Keratinocyte (primary cell): ENCODE measurements at regions not wholly inside any gene's neighbourhood (a gene's known extent, or its start where the extent isn't known, plus 50 kb on each side); places are given as distances from the start of the nearest gene placed in this dataset.

Experiments used
- DNase-seq: peaks from one replicate; pipeline ENCODE4 v3.0.0-alpha.2; 2011; ENCODE audit warnings: low read depth, missing footprints, low spot score
- FAIRE-seq: peaks from 2 replicates; lab custom pipeline; 2011; peaks lifted over from hg19 to GRCh38; lab: Jason Lieb, UNC
- H2AFZ ChIP-seq: 2 replicates; pipeline ENCODE4 v1.6.0; 2012; ENCODE audit warnings: low read length, control low read depth, inconsistent platforms; ENCODE audit not compliant: control insufficient read depth
- H3K27ac ChIP-seq: 2 replicates; pipeline ENCODE4 v1.5.1; 2011; ENCODE audit warnings: low read length; ENCODE audit not compliant: control insufficient read depth, insufficient read depth
- H3K27me3 ChIP-seq: 3 replicates; pipeline ENCODE4 v1.6.0; 2011; ENCODE audit warnings: low read length; ENCODE audit not compliant: control insufficient read depth, insufficient read depth; ENCODE audit errors: extremely low read depth
- H3K36me3 ChIP-seq, 2 experiments: 2 replicates in 1 of 2; 3 replicates in 1 of 2; pipeline ENCODE4 v1.5.1; 2011; ENCODE audit warnings: low read length in 2 of 2, mild to moderate bottlenecking in 1 of 2; ENCODE audit not compliant: control insufficient read depth in 2 of 2, insufficient read depth in 2 of 2; ENCODE audit errors: extremely low read depth in 1 of 2
- H3K4me1 ChIP-seq: 3 replicates; pipeline ENCODE4 v1.5.1; 2011; ENCODE audit warnings: low read length; ENCODE audit not compliant: control insufficient read depth, insufficient read depth; ENCODE audit errors: extremely low read depth
- H3K4me2 ChIP-seq: 3 replicates; pipeline ENCODE4 v1.6.0; 2011; ENCODE audit warnings: low read depth, low read length; ENCODE audit not compliant: control insufficient read depth, insufficient read depth; ENCODE audit errors: extremely low read depth
- H3K4me3 ChIP-seq, 3 experiments: fragments of 200-600 bp in 1 of 3; sonication (generic) in 1 of 3; 2 replicates in 2 of 3; 3 replicates in 1 of 3; pipeline ENCODE4 v1.5.1; 2011 to 2016; ENCODE audit warnings: low read length in 3 of 3, mild to moderate bottlenecking in 3 of 3, control low read depth in 2 of 3, inconsistent platforms in 1 of 3, low read depth in 1 of 3, mixed read lengths in 1 of 3, mixed run types in 1 of 3, moderate library complexity in 1 of 3; ENCODE audit not compliant: control insufficient read depth in 2 of 3, insufficient read depth in 2 of 3; ENCODE audit errors: extremely low read depth in 1 of 3
- H3K79me2 ChIP-seq: 2 replicates; pipeline ENCODE4 v1.6.0; 2012; ENCODE audit warnings: low read length; ENCODE audit not compliant: control insufficient read depth, insufficient read depth
- H3K9ac ChIP-seq: 3 replicates; pipeline ENCODE4 v1.6.0; 2011; ENCODE audit warnings: low read length; ENCODE audit not compliant: control insufficient read depth, insufficient read depth; ENCODE audit errors: extremely low read depth
- H3K9me1 ChIP-seq: 3 replicates; pipeline ENCODE4 v1.6.0; 2011; ENCODE audit warnings: low read length; ENCODE audit not compliant: control insufficient read depth, insufficient read depth; ENCODE audit errors: extremely low read depth
- H3K9me3 ChIP-seq: 2 replicates; pipeline ENCODE4 v1.5.1; 2012; ENCODE audit warnings: low read depth, low read length; ENCODE audit not compliant: control insufficient read depth
- H4K20me1 ChIP-seq: 3 replicates; pipeline ENCODE4 v1.6.0; 2011; ENCODE audit warnings: low read length; ENCODE audit not compliant: control insufficient read depth, insufficient read depth; ENCODE audit errors: extremely low read depth
- EZH2 ChIP-seq: IDR thresholded peaks from one replicate; pipeline ENCODE4 v1.6.1; 2012; ENCODE audit warnings: inconsistent platforms, mild to moderate bottlenecking, low read length, moderate library complexity
- dilution Hi-C: fragments of 300-500 bp; cut with MboI; formaldehyde crosslinking; loops from one replicate; pipeline ENCODE4 v1.7.0; 2020; ENCODE audit warnings: low sequenced_read_pairs; ENCODE audit not compliant: extremely low pct_ligation_motif_present
- TF ChIP-seq, protein P1 (sequence below), 3 experiments: IDR thresholded peaks in 1 of 3; conservative IDR thresholded peaks in 1 of 3; optimal IDR thresholded peaks in 1 of 3; 2 replicates in 2 of 3; 3 replicates in 1 of 3; pipeline versions ENCODE3 to v1.5.1; 2011; ENCODE audit warnings: low read length in 3 of 3, mild to moderate bottlenecking in 3 of 3, moderate library complexity in 2 of 3, control low read depth in 1 of 3, inconsistent platforms in 1 of 3; ENCODE audit not compliant: insufficient read depth in 2 of 3; ENCODE audit errors: extremely low read depth in 1 of 3

- FAIRE-seq (no peak), DNase-seq (no peak)
- dilution Hi-C loops = no loop called here
- no peak overlapping the region for H2AFZ ChIP-seq
- H3K4me1 ChIP-seq = no peaks in the 10 kb centered on the region
- no peaks in the 10 kb centered on the region for H3K9me1 ChIP-seq
- no peaks in the 10 kb centered on the region for H4K20me1 ChIP-seq
- H3K4me3 ChIP-seq = no peak overlapping the region
- H3K27me3 ChIP-seq = no peaks in the 10 kb centered on the region
- H3K27ac ChIP-seq = no peak overlapping the region
- no peaks in the 10 kb centered on the region for H3K9me3 ChIP-seq
- H3K9ac ChIP-seq = no peak overlapping the region
- no peak overlapping the region for H3K4me2 ChIP-seq
- H3K79me2 ChIP-seq = no peaks in the 10 kb centered on the region
- TF ChIP-seq EZH2 = no peak
- TF ChIP-seq, protein P1, sequence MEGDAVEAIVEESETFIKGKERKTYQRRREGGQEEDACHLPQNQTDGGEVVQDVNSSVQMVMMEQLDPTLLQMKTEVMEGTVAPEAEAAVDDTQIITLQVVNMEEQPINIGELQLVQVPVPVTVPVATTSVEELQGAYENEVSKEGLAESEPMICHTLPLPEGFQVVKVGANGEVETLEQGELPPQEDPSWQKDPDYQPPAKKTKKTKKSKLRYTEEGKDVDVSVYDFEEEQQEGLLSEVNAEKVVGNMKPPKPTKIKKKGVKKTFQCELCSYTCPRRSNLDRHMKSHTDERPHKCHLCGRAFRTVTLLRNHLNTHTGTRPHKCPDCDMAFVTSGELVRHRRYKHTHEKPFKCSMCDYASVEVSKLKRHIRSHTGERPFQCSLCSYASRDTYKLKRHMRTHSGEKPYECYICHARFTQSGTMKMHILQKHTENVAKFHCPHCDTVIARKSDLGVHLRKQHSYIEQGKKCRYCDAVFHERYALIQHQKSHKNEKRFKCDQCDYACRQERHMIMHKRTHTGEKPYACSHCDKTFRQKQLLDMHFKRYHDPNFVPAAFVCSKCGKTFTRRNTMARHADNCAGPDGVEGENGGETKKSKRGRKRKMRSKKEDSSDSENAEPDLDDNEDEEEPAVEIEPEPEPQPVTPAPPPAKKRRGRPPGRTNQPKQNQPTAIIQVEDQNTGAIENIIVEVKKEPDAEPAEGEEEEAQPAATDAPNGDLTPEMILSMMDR (optimal IDR thresholded peaks at IDR 0.05 in 1 of 3, IDR thresholded peaks at IDR 0.05 in 1 of 3, conservative IDR thresholded peaks at IDR 0.05 in 1 of 3; ENCODE audit: extremely low read depth in 1 of 3, insufficient read depth in 2 of 3, low read length in 3 of 3) = no peak
- H3K36me3 ChIP-seq = no peaks in the 10 kb centered on the region
Observed at GRCh38 chr2:57558312-57558711, 488.3 kb upstream of the VRK2 start.

GRCh38 chr2:57562495-57562894 is 484.1 kb upstream of the VRK2 start:
- dilution Hi-C loops = no loop called here
- no peak for FAIRE-seq
- Histone ChIP-seq H2AFZ (no peak overlapping the region), H3K9me3 (no peaks in the 10 kb centered on the region), H3K4me1 (no peaks in the 10 kb centered on the region), H3K4me3 (no peak overlapping the region), H3K9ac (no peak overlapping the region), H3K27me3 (no peaks in the 10 kb centered on the region), H3K36me3 (no peaks in the 10 kb centered on the region), H4K20me1 (no peaks in the 10 kb centered on the region), H3K27ac (no peak overlapping the region), H3K9me1 (no peaks in the 10 kb centered on the region), H3K79me2 (no peaks in the 10 kb centered on the region), H3K4me2 (no peak overlapping the region)
- no peak for DNase-seq
- TF ChIP-seq, protein P1 (optimal IDR thresholded peaks at IDR 0.05 in 1 of 3, IDR thresholded peaks at IDR 0.05 in 1 of 3, conservative IDR thresholded peaks at IDR 0.05 in 1 of 3; ENCODE audit: extremely low read depth in 1 of 3, insufficient read depth in 2 of 3, low read length in 3 of 3) = no peak
- no peak for TF ChIP-seq EZH2
